Upper lobe of left lung (tissue), 4 donors: ENCODE measurements at regions not wholly inside any gene's neighbourhood (a gene's known extent, or its start where the extent isn't known, plus 50 kb on each side); places are given as distances from the start of the nearest gene placed in this dataset.

Source experiments
- EP300 ChIP-seq, 4 donors: sonication (generic); formaldehyde crosslinking; IDR thresholded peaks; one replicate each; pipeline ENCODE4 v1.5.1; 2017; ENCODE audit warnings: antibody characterized with exemption in 4 of 4, control low read depth in 2 of 4
- POLR2A ChIP-seq, 4 donors: fragments of 450-650 bp; IDR thresholded peaks; one replicate each; pipeline ENCODE4 v1.5.1; 2016 to 2017; ENCODE audit warnings: antibody characterized with exemption in 4 of 4, mild to moderate bottlenecking in 2 of 4

GRCh38 chr15:47570451-47570850 lies 146.9 kb upstream of the SEMA6D start:
- no peak for TF ChIP-seq POLR2A (IDR thresholded peaks at IDR 0.05)
- no peak for TF ChIP-seq EP300 (IDR thresholded peaks at IDR 0.05)
